ENCODE measurements at regions not wholly inside any gene's neighbourhood (a gene's known extent, or its start where the extent isn't known, plus 50 kb on each side); places are given as distances from the start of the nearest gene placed in this dataset.
"Not testable (repeated sequence)": the region's sequence is repeated elsewhere in the genome, so short reads cannot be mapped to it uniquely, and the experiment has no call there.

- DNase-seq (ENCODE audit: low read depth in 2 of 3, low spot score in 1 of 3): no peak
Measured at GRCh38 chr4:38377195-38377594, 286.8 kb upstream of the KLF3 start.

- no peak for DNase-seq (ENCODE audit: low read depth in 2 of 3, low spot score in 1 of 3)
Measured at GRCh38 chr4:38378478-38378877, 285.5 kb upstream of the KLF3 start.

DNA sequence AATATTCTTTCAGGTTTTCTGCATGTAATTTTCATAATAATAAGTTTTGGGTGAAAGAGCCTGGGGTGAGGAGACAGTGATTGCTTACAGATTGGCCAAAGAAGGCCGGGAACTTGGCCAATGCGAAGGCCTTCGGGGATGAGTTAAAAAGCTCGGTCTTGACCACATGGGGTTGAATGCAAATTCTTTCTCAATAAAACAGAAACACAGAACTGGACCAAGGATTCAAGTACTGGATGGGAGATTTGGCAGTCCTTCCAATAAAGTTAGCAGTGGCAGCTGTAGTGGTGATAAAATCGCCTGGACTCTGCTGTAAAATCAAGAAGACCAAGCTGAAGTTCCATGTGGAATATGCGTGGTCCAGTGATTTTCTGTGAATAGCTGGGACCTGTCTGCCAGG lies 282.2 kb upstream of the KLF3 start:
- no peak for DNase-seq (ENCODE audit: low read depth in 2 of 3, low spot score in 1 of 3)

GRCh38 chr4:38382520-38382919 lies 281.5 kb upstream of the KLF3 start:
- DNase-seq (ENCODE audit: low read depth in 2 of 3, low spot score in 1 of 3): no peak

DNA sequence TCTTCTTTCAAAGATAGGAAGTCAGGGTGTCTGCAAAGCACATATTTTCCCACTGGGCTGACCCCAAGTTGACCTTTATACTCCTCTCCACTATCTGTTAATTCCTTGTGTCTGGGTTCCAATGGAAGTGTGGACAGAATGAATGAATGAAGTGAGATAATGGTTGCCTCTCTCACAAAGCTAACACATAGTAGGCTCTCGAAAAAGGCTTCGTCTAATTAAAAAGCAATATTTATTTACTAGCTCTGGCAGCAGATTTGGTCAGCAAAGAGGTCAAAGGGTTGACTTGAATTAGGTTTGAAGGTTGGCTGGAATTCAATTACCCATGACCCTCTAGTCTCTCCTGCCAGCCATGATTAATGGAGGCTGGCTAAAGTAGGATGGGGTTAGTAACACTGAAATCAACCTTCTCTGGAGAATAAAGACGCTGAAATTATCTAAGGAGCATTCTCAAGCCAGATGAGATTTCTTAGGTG lies 280.3 kb upstream of the KLF3 start:
- no peak for DNase-seq (ENCODE audit: low read depth in 2 of 3, low spot score in 1 of 3)

DNA sequence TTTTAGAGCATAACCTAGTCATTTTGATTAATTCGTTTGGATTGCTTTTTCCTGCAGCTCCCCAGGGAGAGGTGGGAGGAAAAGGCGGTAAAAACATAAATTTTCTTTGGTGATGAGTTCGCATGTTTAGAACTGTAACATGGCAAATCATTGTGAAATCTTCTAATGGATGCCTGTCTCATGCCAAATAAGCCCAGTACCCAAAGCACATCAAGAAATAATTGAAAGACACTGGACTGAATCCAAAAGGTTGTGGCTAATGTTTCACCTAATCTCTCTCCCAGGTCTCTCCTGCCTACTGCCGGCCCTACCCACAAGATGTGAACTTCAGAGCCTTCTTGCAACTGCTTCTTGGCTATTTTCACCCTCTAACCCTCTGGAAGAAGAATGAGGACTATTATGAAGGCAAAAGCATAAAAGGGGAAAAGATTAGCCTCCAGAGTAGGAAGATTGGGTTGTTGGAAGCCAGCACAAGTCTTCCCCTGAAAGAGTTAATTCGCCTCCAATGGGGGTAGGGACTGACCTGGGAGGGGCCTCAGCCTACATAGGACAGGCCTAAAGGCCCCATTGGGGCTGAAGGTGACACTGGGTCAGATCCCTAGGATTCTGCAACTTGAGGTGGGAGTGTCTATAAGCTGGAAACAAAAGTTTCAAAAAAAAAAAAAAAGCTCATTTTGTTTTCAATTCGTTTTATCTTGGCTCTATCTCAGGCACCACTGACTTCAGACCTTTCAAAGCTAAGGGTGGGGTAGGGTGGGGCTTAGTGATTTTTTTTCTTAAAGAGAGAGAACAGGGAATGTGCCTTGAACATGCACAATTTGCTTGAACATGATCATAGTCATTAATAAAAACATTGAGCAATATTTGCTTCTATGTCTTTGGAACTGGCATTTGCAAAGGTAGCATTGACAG lies 278.6 kb upstream of the KLF3 start:
- DNase-seq (ENCODE audit: low read depth in 2 of 3, low spot score in 1 of 3): no peak

DNA sequence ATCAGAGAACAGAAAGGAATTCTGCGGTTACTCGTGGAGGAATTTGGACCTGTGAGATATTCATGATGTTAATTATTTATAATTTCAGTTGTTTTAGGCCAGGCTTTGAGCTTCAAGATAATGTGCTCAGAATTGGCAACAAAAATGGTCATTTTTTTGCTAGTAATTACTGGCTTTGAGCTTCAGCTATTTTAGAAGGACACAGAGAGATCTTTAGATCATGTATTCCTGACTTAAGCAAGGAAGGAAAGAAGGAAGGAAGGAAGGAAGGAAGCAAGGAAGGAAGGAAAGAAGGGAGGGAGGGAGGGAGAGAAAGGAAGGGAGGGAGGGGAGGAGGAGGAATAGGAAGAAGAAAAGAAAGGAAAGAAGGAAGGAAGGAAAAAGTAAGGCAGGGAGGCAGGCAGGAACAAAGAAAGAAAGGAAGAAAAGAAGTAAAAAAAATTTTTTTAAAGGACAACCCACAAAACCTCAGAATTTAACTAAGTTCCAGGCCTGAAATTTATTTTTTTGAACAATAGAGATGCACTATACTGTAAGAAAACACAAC lies 277.9 kb upstream of the KLF3 start:
- no peak for DNase-seq (ENCODE audit: low read depth in 2 of 3, low spot score in 1 of 3)

DNA sequence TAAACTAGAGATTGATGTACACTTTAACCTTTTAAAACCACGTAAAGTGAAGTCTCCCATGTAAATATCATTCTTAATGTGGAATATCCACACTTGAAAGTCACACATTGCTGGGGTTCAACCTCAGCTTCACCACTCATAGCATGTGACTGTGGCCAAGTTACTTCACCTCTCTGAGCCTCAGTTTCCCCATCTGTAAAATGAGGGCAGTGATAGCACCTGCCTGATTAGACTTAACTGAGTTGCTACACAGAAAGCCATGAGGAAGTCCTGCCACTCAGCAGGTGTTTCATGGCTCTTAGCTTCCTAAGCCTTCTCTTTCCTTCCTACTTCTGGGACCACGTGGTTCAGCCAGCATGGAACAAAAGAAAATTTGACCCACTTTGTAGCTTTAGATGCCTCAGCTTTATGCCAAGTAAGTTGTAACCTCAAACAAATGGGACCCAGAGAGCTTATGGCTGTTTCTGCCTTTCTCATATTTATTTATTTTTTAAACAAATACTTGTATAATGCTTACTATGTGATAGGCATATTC lies 277.3 kb upstream of the KLF3 start:
- no peak for DNase-seq (ENCODE audit: low read depth in 2 of 3, low spot score in 1 of 3)

- no peak for DNase-seq (ENCODE audit: low read depth in 2 of 3, low spot score in 1 of 3)
Measured at GRCh38 chr4:38387348-38387747, 276.7 kb upstream of the KLF3 start.

DNA sequence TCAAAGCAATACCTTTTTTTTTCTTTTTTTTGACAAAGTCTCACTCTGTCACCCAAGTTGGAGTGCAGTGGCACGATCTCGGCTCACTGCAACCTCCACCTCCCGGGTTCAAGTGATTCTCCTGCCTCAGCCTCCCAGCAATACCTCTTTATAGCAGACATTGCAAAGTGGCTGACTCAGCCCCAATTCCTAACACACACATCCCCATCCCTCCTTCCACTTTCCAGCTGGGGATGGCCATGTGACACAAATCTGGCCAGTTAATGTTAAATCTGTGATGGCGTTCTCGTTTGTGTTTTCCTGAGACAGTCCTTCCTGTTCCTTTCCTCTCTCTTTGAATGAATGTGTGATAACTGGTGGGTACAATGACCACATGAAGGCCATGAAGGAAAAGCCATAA lies 276.2 kb upstream of the KLF3 start:
- no peak for DNase-seq (ENCODE audit: low read depth in 2 of 3, low spot score in 1 of 3)

DNA sequence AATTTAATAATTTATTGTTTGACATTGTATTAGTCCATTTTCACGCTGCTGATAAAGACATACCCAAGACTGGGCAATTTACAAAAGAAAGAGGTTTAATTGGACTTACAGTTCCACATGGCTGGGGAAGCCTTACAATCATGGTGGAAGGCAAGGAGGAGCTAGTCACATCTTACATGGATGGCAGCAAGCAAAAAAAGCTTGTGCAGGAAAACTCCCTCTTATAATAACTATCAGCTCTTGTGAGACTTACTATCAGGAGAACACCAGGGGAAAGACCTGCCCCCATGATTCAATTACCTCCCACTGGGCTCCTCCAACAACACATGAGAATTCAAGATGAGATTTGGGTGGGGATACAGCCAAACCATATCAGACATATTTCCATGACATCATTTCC lies 275.1 kb upstream of the KLF3 start:
- not testable (repeated sequence) for DNase-seq (ENCODE audit: low read depth in 2 of 3, low spot score in 1 of 3)

DNA sequence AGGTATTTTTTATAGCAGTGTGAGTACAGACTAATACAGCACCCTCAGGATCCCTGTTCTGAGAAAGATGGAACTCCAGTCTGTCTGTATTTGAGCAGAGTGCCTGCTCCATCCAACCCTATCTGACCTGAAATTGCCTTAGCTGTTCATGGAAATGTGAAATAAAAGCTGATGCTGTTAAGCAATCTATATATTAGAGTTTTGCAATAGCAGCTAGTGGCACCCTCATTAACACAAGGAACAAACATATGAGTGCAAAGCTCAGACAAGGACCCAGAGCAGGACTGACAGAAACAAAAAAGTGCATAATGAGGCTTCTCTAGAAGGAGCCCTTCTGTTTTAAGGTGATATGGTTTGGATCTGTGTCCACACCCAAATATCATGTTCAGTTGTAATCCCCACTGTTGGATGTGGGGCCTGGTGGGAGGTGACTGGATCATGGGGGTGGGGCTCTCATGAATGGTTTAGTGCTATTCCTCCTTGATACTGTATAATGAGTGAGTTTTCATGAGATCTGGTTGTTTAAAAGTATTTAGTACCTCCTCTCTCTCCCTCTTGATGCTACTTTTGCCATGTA lies 272.9 kb upstream of the KLF3 start:
- DNase-seq (ENCODE audit: low read depth in 2 of 3, low spot score in 1 of 3): no peak

DNA sequence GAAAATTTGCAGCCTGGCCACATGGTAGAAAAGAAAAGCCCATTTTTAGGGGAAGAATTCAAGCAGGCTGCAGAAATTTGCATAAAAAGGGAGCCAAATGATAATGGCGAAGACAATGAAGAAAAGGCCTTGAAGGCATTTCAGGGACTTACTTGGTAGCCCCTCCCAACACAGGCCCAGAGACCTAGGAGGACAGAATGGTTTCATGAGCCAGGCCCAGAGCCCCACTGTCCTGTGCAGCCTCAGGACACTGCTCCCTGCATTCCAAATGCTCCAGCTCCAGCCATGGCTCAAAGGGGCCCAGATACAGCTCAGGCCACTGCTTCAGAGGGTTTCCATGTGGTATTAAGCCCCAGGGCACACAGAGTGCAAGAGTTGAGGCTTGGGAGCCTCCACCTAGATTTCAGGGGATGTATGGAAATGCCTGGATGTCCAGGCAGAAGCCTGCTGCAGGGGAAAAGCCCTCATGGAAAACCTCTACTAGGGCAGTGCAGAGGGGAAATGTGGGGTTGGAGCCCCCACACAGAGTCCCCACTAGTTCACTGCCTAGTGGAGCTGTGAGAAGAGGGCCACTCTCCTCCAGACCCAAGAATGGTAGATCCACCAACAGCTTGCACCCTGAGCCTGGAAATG lies 271.7 kb upstream of the KLF3 start:
- no peak for DNase-seq (ENCODE audit: low read depth in 2 of 3, low spot score in 1 of 3)

- DNase-seq (ENCODE audit: low read depth in 2 of 3, low spot score in 1 of 3): no peak
Measured at GRCh38 chr4:38396091-38396490, 267.9 kb upstream of the KLF3 start.

- DNase-seq (ENCODE audit: low read depth in 2 of 3, low spot score in 1 of 3): no peak
Measured at GRCh38 chr4:38396845-38397547, 267.0 kb upstream of the KLF3 start.

DNA sequence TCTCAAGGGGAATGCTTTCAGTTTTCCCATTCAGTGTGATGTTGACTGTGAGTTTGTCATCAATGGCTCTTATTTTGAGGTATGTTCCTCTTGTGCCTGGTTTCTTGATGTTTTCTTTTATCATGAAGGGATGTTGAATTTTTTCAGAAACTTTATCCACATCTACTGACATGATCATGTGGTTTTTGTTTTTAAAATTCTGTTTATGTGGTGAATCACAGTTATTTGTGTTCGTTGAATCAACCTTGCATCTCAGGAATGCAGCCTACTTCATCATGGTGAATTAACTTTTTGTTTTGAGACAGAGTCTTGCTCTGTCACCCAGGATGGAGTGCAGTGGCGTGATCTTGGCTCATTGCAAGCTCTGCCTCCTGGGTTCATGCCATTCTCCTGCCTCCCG lies 263.1 kb upstream of the KLF3 start:
- DNase-seq (ENCODE audit: low read depth in 2 of 3, low spot score in 1 of 3): no peak

DNA sequence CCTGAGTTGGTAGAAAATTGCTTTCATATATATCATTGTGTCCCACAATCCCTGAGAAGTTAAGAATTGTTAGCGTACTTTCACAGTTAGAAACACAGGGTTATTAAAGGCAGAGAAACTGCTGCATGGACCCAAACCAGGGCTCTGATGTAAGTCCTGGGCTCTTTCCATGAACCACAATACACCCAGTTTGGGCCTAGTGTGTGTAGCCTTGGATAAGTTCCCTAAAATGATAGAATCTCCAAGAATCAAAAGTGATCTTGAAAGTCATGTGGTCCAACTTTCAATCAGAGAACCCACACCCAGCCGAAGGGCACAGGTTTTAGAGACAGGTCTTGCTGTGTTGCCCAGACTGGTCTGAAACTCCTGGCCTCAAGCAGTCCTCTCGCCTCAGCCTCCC lies 257.8 kb upstream of the KLF3 start:
- DNase-seq (ENCODE audit: low read depth in 2 of 3, low spot score in 1 of 3): no peak

DNA sequence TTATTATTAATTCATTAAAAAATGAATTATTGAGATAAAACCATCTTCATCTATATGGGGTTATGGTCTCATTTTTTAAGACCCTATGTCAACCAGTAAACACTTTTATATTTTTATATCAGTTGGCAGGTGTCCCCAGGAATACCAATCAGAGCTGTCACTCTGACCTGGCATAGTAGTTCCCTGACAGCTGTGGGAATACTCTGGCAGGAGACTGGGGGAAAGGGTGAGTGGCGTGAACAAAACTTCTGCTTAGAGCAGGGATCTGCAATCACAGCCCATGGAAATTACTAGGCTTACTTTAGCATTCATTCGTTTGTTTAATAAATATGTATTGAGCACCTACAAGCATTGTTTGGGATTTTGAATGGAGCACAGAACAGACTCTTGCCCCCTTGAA lies 254.1 kb upstream of the KLF3 start:
- DNase-seq (ENCODE audit: low read depth in 2 of 3, low spot score in 1 of 3): no peak

DNA sequence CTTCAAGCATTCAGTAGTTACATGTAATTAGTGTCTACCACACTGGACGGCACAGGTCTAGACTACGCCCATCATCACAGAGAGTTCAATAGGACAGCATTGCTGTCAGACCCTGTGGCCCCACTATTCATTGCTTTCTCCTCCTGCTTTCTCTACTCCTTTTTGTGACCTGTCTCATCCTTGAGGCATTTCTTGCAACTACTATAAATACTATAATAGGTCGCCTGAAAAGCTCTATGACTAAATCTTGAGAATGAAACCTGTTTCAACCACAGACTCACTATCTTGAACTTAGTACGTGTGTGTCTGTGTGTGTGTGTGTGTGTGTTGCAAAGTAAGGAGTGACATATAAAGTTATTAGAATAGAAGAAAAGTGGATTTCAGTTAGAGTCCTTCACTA lies 252.9 kb upstream of the KLF3 start:
- peak in 2 of 3 donors; percentile 5 to 8 for DNase-seq (ENCODE audit: low read depth in 2 of 3, low spot score in 1 of 3)

DNA sequence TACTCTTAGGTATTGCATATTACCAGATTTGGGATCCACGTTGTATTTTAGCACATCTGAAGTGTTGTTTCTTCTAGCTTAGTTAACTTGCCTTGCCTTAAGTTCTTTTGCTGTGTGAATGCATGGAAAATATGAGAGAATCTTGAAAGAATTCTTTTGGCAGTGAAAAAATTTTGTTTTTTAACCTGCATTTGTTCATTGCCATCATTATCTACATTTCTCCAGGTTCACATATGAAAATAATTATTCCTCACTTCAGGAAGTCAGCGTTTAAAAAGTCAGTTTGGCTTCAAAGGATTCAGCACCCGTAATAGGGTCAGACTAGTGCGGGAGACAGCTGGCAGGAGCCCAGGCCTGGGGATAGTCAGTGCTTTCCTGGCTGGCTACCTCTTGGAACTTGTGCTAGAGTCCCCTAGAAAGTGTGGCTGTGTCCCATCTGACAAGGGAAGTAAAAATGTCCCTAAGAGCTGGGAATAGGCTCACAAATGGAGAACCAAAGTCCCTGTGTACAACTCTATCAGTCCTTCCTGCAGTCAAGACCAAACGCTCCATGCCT lies 251.9 kb upstream of the KLF3 start:
- no peak for DNase-seq (ENCODE audit: low read depth in 2 of 3, low spot score in 1 of 3)

Measured in stimulated activated CD4-positive, alpha-beta T cell treated with anti-CD3 and anti-CD28 coated beads, Interleukin-12 subunit alpha, Interleukin-12 subunit beta, amount 100 ng/mL, for 48 hours (primary cell).